NOMO-1 treated with DMSO at 0.1 percent for 48 hours (cell line): ENCODE measurements at regions not wholly inside any gene's neighbourhood (a gene's known extent, or its start where the extent isn't known, plus 50 kb on each side); places are given as distances from the start of the nearest gene placed in this dataset.
A peak's percentile ranks its signal among the peaks of the same experiment; 100 is the strongest.
"Not testable (repeated sequence)": the region's sequence is repeated elsewhere in the genome, so short reads cannot be mapped to it uniquely, and the experiment has no call there.

Experiments used
- DNase-seq: peaks from one replicate; lab custom pipeline; 2025; ENCODE audit not compliant: unreplicated experiment; lab: John Stamatoyannopoulos, UW

DNA sequence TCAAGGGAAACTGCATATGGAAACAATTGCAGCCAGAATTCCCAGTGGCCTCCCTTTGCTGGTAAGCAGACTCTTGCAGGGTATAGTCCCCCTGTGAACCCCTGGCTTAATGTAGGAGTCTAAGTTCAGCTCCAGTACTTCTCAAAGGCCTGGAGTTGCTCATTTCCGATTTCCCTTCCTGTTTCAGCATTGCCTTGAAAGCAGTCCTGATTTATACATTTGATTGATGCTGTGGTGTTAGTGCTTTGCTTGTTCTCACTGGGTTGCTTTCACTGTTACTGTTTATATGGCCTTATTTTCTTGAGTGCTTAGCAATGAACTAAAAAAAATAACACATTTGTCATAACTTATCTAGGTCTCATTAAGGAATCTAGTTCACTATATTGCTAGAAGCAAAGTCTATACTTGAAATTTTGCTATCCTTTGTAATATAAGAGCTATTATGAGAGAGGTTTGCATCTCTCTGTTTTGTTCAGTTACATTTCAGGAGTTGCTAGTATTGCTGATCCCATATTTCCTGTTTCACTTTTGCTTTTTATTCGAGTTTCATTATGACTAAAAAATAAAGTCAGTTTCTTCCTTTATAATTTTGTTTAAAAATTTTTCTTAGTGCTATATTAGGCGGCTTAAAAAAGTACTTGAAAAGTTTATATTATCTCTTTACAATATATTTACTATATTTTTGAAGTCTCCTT, 122.4 kb upstream of the NMUR2 start:
- peak; percentile 27 for DNase-seq

DNA sequence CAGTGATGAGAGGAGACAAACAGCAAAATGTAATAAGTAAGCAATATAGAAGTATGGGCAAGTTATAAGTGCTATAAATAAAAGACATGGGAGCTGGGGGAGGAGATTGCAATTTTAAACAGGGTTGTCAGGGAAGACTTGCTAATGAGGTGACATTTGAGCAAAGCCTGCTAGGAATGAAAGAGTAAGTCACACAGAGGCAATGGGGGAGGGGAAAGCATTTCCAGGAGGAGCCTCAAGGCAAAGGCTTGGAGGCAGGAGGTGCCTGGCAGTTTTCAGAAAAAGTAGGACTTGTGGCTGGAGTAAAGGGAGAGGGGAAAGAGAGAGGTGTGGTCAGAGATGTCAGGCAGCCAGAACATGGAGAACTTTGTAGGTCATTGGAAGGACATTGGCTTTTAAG, 124.4 kb upstream of the NMUR2 start:
- no peak for DNase-seq

DNA sequence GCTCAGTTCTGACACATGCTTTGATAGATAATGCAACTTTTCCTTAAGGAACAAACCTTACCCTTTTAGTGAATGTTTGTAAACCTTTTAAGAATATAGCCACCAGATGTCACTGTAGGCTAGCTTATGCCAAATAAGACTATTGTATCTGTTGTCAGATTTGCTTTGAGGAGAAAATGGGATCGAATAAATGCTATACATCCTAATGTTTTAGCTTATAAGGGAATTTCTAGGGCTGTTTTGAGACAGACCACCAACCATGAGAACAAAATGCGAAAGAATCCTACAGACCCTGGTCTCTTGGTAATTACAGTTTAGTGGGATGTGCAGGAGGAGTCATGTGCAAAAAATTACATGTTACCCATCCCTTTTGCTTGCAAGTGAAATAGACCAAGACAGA, 127.6 kb upstream of the NMUR2 start:
- DNase-seq: peak; percentile 9

DNA sequence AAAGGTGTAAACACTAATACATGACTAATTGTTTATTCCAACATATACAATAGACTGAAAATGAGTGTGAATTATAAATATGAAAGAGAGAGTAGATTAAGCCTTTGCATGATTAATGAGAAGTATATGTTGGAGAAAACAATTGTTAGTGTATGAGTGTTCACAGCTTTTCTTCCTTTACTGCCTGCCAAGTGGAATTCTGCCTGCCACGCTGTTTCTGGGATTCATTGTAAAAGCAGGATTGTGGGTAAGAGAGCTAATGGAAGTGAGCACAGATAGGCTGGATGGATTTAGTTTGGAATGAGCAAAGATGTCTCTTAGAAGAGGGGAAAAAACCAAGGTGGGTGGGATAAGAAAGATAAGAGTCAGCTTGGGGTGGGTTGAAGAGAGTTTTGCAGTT, 129.6 kb upstream of the NMUR2 start:
- DNase-seq: no peak

DNA sequence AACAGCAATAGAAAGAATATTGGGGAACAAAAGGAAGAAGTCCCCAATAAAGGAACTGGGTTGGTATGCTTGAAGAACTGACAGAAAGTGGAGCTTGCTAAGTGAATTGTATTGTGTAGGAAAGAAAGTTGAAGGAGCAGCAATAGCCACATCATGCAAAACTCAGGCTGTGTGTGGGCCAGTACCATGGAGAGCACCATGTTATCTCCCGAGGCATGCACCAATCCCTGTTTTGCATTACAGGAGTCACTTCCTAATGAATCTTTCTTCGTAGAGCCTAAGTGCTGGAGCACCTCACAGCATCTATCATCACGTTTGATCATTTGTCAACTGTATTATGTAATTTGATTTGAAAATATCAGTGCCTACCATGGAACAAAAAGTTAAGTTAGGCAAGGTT, 137.7 kb upstream of the NMUR2 start:
- no peak for DNase-seq

DNA sequence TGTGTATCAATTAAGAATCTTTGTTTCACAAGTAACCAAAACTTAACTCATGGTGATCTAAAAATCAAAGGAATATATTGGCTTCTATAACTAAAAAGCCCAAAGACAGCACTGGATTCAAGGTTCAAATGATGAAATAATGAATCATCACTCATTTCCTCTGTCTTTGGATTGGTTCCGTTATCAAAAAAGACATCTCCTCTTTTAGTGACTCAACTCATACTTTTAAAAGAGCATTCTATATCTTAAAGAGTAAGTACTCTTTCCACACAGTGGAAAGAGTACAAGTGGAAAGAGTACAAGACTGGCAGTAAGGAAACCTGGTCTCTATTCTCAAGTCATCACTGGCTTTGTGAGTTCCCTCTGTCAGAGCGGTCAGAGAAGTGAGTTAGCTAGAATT, 141.4 kb upstream of the NMUR2 start:
- DNase-seq: no peak

DNA sequence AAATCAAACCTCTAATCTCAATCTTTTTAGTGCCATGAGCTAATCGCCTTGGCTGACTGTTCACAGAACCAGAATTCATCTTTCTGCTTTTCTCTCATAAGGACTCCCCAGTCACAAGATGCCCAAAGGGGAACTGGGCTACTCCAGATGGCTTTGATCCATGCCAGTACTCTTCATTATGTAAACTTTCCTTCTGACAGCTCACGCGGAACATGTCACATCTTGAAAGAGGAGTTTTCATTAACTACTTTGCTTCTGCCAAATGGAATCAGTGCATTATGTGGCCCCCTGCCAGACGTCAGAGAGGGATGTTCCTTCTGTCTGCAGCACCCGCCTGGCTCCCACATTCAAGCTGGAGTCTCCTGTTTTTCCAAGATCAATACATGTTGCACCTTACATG, 142.1 kb upstream of the NMUR2 start:
- DNase-seq: no peak

DNA sequence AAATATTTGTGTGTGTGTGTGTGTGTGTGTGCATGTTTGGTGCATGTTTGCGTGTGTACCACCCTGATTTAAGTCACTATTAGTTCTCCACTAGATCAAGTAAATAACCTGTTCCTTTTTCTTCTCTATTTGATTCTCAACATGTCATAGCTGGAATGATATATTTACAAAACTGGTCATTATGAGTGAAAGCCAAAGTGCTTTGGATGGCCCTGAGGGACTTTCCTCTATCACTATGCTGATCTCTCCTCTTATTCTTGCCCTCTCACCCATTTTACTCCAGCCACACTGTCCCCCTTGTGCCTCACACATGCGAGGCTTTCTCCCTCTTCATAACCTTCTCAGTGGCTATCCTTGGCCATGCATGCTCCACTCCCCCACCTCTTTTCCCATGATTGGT, 144.6 kb upstream of the NMUR2 start:
- no peak for DNase-seq

DNA sequence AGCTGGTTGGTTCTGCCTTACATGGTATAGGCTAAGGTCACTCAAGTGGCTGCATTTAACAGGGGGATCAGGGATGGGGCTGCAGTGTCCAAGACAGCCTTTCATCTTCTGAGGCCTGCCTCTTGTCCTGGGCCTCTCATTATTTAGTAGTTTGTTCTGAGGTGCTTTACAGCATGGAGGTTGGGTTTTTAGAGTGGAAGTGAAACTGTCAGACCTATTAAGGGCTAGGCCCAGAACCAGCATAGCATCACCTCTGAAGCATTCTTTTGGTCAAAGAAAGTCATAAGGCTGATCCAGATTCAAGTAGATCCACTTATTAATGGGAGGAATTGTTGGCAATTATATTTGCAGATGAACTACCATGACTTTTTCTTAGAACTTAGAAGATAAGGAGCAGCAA, 146.0 kb upstream of the NMUR2 start:
- DNase-seq: no peak

DNA sequence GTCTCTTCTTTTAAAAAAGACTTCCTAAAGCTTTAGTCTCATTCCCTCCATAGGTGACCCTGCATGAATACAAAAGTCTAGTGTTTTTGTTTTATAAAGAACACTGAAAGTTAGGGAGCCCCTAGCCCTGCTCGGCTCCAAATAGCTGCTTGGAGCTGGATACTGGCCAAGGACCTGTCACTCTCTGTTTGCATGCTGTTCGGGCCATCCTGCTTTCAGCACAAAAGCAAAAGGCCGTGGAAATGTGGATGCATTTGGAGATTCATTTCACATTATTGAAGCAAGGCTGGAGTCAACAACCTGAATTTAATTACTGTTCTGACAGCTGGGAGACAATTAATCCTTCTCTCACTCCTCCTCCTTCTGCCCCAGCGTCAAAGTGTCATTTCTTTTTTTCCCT, 151.7 kb upstream of the NMUR2 start:
- DNase-seq: no peak

DNA sequence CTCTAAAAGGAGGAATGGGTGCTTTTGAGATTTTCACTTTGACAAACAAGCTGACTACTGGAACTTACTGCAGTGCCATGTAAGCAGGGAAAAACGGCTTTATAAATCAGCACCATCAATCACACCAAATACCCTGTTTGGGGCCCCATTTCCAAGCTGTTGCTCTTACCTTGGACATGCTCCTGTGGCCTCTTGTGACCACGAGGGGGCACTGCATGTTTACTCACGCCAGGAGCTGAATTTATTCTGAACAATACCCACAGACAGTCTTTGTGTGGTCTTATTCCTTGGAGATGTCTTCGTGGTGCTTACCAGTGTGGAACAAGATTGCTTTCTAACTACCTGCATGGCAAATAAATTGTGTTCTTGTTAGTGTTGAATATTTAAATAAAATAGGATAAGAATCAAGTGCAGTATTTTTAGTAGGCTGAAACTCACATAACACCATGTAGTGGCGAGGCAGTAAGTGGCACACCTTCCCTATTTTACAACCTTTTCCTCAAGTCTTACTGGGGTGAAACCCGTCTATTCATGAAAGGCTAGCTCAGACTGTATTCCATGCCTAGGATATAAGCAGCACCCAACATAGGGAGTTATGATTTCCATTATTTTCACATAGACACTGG, 155.5 kb upstream of the NMUR2 start:
- DNase-seq: peak; percentile 24

DNA sequence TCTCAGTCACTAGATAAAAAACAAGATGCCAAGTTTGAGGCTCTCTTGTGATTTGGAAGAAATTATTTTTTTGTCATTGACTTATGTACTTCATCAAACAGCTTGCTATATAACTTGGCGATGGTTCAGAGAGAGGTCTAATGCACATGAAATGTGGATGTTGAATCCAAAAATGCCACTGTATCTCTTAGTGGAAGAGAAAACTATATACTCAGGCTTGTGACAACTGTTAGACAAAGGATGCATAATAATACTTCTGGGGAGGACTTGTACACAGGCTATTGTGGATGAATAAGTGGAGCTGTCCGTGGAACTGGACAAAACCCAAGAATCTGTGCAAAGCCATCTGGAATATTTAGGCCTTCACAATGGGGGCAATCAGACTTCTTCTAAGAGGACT, 162.9 kb upstream of the NMUR2 start:
- no peak for DNase-seq

DNA sequence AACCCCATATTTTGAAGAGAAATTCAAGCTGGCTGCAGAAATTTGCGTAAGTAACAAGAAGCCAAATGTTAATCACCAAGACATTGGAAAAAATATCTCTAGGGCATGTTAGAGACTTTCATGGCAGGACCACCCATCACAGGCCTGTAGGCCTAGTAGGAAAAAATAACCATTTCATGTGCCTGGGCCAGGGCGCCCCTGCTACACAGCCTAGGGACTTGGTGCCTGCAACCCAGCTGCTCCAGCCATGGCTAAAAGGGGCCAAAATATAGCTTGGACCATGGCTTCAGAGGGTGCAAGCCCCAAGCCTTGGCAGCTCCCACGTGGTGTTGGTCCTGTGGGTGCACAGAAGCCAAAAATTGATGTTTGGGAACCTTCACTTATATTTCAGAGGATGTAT, 167.7 kb upstream of the NMUR2 start:
- DNase-seq: no peak

DNA sequence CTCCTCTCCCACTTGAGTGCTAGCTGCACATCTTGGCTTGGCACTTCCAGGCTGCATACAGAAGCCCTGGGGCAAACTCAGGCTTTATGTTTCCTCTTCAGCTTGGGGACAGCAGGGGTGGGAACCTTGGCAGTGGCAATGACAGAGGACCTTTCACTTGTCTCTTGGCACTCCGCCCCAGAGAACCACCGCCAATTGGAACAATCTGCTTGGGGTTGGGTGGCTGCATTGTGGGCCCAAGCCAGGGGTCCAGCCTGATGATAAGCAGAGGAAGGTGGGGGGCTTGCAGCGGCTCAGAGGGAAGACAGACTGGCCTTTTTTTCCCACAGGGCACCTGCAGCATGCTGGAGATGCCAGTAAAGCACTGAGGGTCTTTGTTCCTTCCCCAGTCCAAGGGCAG, 179.0 kb upstream of the NMUR2 start:
- DNase-seq: no peak

DNA sequence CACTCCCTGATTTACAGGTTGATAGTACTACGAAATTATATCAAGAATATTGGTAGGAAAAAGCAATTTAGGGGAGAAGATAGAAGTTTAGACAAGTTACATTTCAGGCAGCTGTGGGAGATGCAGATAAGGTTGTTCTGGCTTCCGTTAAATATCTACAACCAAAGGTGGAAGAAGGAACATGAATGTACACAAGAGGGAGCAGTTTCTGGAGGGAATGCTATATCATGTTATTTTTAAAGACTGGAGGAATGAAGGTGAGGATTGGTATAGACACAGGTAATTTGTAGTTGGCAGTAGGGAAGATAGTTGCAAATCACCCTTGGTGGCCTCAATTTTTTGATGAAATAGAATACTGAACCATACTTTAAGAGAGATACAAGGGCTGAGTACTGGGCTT, 187.3 kb upstream of the NMUR2 start:
- no peak for DNase-seq

DNA sequence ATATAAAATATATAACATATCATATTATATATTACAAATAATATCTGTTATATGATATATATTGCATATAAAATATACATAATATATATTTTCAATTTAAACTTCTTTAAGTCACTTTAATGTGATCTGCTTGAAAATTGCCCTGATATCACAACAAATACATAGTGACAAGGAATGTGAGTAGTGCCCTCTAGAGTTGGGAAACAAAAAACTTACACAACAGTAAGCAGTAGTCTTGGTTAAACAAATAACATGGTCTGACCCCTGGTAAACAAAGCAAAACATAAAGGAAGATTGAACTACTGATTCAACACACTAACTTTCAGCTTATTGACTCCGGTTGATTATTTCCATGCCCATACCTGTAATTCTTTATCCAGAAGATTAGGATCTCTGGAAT, 188.3 kb upstream of the NMUR2 start:
- no peak for DNase-seq

DNA sequence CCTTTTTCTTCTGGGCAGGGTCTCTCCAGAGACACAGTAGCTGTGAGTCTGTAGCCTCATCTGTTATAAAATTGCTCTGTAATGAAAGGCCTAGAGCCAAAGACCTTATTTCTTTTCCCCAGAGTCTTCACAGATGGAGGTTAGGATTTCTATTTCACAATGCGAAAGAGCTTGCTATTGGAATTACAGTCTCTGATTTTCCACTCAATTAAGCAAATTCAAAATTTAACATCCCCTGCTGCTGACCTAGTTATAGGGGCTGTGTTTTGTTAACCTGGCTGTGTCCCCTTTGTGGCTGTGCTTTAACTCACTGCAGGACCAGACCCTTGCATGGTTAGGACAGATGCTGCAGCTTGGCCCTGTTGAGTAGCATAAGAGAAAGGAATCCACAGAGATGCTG, 190.3 kb upstream of the NMUR2 start:
- no peak for DNase-seq

DNA sequence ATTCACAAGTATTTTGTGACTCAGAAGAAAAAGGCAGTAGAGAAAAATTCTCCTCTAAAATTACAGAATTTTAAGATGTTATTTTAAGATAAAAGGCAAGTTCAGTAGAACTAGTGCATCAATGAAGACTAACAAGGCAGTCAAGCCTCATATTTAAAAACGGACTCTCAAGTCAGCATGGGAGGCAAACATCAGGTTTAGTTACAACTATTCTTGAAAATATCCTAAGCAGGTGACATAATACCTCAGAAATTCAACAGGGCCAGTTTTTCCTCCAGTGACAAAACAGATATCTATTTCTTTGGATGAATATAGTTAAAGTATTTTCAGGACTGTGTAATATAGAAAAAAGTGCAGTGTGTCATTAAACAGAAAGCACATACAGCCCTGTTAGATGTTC, 194.0 kb upstream of the NMUR2 start:
- DNase-seq: no peak

DNA sequence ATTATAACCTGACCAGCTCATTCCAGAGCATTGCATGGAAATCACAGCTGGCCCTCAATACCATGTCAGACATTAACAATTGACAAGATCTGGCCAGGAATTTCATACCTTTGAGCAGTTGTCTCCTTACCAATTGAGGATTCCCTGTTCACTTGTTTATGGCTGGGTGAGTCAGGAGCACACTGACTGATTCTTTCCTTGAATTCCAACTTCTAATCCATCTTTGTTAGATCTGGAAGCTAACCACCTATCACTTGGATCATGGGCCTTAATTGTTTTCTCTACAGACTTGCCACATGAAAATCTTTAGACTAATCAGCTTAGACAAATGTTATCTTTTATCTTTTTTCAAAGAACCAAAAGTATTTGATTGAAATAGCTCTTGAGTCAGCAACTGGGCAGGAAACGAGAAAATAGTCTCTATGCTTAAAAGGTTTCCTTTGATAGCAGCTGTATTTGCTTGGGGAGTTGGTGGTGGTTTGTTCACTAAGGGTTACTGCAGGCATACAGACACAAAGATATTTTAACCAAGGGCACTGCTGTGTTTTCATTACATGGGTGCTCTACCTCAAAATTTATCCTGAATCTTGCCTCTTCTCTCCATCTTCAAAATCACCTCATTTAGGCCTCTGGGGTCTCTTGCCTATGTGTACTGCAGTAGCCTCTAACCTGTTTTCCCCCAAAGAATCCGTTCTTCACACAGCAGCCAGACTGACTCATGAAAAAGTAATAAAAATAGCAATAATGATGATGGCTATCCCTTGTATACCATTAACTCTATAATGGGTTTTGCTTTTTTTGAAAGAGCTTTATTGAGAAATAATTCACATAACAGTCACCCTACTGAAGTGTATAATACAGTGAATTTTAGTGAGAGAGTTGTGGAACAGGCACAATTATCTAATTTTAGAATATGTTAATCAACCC, 197.0 kb upstream of the NMUR2 start:
- no peak for DNase-seq

DNA sequence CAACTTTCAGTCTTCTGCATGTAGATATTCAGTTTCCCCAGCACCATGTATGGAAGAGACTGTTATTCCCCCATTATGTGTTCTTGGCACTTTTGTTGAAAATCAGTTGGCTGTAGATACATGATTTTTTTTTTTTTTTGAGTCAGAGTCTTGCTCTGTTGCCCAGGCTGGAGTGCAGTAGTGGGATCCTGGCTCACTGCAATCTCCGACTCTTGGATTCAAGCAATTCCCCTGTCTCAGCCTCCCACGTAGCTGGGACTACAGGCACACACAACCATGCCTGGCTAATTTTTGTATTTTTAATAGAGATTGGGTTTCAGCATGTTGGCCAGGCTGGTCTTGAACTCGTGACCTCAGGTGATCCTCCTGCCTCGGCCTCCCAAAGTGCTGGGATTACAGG, 201.0 kb upstream of the NMUR2 start:
- not testable (repeated sequence) for DNase-seq

DNA sequence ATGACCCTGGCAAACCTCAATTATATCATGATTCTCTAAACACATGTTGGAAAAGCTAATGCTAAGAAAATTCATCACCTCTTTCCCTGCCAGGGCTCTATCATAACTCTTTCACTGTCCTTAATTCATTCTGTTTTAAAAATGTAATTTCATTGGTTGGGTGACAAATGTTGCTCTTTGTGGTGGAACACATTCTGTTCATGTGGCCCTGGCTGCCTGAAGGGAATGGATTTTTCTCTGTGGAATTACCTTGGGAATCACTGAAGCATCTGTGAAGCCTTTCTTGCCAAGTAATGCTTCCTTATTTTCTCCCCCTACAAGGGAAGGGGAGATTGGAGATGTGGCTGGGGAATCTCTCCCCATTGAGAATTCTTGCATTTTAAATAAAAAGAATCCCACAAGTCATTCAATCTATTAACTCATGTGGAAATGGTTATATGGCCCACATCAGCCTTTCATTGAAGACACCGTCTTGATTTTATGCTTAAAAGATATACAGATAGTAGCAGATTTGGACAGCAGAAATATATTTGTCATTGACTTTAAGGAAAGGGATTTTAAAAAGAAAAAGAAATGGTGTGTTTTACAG, 201.8 kb upstream of the NMUR2 start:
- no peak for DNase-seq
